Stimulated activated CD8-positive, alpha-beta memory T cell treated with anti-CD3 and anti-CD28 coated beads, Interleukin-7, amount 100 ng/mL, for 1 hour (primary cell): ENCODE measurements at regions not wholly inside any gene's neighbourhood (a gene's known extent, or its start where the extent isn't known, plus 50 kb on each side); places are given as distances from the start of the nearest gene placed in this dataset.

Experiments used
- DNase-seq, 2 donors: peaks; one replicate each; pipeline ENCODE4 v3.0.0-alpha.2; 2020; ENCODE audit warnings: low read depth in 2 of 2

DNA sequence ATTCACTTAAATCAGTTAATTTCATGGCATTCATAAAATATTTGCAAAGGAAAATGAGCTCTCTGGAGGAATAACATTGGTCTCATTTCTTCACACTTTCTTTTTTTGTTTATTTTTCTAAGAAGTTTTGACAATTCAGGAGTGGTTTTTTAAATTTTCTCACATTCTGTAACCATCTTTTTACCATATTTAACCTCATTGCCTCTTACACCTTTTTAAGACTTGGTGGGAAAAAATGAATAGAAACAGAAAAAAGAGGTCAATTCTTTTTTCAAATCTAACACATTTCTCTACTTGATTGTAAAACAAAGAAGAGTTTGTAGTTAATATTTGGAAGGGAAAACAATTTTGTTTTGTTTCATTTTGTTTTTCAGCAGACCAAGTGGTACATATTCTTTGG is 1034.7 kb upstream of the RAG2 start:
- no peak for DNase-seq

DNA sequence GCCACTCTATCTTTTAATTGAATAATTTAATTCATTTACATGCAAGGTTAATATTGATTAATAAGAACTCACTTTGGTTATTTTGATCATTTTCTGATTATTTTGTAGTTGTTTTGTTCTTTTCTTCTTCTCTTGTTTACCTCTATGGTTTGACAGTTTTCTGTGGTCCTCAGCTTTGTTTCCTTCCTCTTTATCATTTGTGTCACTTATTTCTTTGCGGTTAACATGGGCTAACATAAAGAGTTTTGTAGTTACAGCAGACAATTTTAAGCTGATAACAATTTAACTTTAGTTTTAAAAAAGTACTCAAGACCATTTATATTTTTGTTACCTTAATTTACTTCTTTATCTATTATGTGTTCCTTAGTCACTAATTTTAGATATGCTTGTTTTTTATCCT is 1032.8 kb upstream of the RAG2 start:
- no peak for DNase-seq

DNA sequence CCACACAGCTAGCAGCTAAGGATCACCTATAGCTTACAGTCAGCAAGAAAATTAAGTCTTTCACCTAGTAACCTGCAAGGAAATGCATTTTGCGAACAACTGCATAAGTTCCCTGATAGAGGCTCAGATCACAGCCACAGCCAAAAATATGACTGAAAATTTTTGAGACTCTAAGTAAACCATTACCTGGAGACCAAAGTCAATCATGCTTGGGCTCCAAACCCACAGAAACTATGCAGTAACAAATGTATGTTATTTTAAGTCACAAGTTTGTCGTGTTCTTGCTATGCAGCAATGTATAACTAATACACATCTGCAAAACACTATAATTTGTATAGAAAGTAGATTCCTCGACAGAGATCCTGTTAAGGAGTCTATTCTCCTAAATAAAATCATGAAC is 1025.7 kb upstream of the RAG2 start:
- DNase-seq = no peak

DNA sequence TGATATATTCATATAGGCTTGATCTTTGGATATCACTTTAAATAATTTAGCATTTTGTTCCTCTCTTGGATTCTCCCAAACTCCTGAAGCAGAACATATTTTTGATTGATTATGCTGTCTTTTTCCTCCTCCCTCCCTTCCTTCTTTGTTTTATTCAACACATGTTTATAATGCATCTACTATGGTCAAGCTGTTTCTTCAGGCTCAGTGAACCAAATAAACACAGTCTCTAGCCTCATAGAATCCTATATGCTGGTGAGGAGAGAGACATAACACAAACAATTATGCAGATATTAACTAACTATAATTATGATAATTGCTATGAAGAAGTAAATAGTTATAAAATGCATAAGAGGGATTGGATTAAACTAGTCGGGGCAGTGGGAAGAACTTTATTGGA is 1023.6 kb upstream of the RAG2 start:
- no peak for DNase-seq

DNA sequence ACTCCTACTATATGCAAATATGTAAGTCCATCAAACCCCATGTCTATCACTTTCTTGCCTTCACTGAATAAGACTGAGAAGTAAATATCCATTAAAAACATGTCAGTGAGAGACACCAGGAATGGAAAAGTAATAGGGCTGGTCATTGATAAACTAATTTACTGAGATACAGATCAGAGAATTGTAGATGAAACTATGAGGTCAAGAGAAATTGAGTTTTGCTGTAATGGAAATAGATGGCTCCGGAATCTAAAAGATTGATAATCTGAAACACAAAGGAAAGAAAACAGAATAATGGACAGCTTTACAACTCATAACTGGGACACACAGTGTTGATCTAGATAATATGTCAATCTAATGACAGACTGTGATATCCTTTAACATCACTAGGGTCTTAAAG is 1018.3 kb upstream of the RAG2 start:
- DNase-seq = no peak

DNA sequence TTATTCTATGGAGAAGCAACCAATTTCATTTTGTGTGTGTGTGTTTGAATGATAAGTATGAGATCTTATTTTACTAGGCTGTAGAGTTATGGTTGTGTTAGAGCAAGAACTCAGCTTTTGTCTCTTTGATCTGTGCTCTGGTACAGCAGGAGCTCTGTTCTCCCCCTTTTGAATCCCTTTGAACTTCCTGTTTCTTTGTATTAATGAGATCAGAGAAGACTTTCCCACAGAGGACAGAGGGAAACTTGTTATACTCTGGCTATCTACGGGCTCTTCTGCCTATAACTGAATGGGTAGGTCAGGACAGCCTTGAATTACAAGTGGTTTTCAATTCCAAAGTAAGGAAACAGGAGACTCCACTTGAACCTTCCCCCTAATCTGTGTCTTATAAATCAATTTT is 1015.0 kb upstream of the RAG2 start:
- no peak for DNase-seq

DNA sequence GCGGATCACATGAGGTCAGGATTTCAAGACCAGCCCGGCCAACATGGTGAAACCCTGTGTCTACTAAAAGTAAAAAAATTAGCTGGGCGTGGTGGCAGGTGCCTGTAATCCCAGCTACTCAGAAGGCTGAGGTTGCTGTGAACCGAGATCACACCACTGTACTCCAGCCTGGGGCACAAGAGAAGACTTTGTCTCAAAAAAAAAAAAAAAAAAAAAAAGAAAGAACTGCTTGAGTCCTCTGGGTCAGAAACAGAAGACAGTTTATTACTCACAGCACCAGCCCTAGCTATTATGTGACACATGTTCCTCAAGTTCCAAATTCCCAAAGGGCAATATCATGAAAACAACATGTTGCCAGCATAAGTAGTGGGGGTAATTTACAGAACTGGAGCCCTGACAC is 1014.1 kb upstream of the RAG2 start:
- no peak for DNase-seq

DNA sequence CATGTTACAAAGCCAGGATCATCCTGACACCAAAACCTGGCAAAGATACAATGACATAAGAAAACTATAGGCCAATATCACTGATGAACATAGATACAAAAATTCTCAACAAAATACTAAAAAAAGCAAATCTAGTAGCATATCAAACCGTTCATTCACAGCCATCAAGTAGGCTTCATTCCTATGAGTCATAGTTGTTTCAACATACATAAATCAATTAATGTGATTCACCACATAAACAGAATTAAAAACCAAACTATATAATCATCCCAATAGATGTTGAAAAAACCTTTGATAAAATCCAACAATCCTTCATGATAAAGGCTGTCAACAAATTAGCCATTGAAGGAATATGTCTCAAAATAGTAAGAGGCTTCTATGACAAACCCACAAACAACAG is 1007.2 kb upstream of the RAG2 start:
- no peak for DNase-seq

DNA sequence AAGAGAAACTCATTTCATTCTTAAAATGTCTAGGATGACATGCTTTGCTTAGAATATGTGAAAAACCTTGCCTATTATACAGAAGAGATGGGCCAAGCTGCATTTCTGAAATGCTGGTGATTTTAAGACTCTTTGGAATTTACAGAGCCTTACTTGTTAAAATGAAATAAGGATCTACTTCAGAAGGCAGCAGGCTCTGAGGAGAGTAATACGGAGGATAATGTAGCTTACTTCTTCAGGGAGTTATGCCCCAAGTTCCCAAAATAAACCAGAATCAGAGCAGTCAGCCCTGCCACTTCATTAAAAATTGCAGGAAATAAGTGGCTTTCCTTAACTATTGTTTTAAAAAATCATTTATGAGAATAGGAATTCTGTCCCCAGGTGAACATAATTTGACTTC is 1000.3 kb upstream of the RAG2 start:
- DNase-seq = no peak

DNA sequence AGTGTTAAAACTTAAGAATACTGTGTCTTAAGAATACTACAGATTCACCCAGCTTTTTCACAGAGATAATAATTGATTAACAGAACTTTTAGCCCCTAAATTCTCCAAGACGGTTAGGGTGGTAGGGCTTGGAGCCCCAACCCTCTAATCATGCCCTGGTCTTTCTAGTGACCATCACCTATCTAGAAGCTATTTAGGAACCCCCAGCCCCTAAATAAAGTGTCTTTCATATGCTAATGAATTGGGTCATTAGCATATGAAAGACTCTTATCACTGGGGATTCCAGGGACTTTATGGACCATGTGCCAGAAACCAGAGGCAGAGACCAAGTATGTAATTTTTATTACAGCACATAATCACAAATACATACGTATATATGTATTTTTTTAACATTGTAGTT is 999.7 kb upstream of the RAG2 start:
- DNase-seq = no peak

DNA sequence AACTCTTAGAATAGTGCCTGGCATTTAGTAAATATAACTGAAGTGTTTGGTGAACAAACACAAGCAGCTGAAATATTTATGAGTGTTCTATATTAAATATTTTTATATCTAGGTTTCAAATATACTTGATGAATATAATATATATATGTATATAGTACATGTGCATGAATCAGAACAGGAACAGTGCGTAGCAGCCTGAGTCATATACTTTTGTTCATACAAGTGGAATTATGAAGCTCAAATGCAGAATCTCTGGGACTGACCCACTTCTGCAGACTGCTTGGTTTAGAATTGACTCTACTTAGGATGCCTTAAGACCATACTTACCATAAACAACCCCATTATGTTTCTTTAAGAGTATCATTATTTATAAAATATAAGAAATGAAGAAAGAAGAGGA is 997.8 kb upstream of the RAG2 start:
- DNase-seq = no peak

DNA sequence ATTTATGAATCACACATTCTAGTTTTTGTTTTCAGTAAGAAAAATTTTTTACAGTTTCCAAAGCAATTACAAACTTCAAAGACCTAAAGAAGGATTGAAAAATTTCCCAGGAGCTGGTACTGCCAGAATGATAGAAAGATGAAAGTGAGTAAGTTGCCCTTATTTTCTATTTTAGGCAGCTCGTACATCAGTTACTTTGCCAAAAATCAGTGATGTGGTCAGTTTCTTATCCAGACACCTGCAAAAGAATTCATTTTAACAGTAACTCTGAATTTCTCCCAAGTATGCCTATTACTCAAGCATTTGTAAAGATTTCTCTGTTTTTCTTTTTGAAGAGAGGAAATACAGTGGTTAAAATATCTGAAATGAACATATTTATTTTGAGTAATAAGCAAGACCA is 976.3 kb upstream of the RAG2 start:
- no peak for DNase-seq

DNA sequence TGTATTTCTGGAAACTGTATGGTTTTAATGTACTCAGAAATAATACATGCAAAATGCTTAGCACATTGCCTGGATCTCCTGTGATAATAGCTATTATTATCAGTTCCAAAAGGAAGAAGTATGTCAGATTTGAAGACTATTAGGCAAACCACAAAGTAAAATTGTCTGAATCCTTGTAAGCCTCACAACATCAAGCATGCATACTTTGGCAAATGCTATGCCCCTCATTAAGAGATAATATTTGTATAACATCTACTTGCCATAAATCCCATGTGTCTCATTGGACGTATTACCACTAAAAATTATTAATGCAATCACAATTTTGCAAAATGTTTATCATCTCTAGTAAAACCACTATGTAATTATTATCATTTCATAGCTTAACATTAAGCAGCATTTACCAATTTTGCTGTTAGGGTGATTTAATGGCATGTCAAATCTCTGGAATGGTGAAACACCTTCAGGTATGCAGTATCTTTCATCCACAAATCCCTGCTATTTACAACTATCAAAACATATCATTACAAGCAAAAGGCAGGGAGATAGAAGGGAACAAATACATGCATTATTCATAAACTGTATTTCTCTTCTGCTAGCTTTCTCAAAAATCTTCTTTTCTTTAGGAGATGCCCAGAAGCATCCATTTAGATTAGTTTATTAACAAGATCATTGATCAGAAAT is 974.6 kb upstream of the RAG2 start:
- DNase-seq = no peak

DNA sequence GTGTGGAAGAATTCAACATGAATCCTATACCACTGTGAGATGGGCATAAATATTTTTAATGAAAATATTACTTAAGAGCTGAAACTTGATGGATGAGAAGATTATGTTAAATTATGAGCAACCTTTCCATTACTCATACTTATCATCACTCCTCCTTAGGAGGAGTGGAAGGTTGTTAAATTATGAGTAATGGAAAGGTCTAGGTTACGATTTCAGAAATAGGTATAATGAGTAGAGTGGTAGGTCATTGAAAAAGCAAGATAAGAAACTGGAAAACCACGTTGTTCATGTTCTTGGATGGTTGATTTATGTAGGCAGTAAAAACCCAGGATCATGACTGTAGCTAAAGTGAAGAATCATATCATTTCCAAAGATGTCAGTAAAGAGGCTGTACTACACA is 973.2 kb upstream of the RAG2 start:
- no peak for DNase-seq

DNA sequence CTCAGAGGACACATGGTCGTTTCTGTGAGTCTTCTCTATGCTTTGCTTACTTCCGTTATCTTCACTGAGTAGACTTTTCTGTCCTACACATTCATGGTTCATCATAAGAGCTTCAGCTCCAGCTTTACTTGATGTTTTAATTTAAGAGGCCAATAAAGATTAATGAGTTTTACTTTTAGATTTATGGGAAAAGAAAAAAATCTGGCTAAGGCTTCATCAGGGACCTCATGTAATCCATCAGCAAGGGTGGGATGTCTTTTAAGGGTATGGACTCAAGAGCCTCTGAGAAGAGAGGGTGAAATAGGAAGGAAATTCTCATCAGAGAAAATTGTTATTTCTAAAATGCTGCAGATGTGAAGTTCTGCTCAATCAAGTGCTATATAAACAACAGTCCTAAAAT is 963.0 kb upstream of the RAG2 start:
- no peak for DNase-seq

DNA sequence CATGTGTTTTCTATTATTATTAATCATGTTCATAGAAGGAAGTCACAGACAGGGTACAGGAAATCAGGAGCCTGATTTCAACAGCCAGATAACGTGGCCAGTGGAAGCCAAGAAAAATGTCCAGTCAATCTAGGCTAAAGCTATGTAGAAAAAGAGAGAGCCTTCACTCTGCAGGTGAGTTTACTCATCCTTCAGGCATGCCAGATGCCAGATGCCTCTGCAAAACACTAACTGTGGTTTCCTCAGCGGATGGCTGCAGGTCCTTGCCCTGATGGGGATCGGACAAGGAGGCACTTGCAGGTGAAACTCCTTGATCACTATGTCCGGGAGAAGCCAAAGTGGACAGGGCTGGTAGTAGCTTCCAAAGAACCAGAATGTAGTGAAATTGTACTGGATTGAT is 962.3 kb upstream of the RAG2 start:
- DNase-seq = no peak

DNA sequence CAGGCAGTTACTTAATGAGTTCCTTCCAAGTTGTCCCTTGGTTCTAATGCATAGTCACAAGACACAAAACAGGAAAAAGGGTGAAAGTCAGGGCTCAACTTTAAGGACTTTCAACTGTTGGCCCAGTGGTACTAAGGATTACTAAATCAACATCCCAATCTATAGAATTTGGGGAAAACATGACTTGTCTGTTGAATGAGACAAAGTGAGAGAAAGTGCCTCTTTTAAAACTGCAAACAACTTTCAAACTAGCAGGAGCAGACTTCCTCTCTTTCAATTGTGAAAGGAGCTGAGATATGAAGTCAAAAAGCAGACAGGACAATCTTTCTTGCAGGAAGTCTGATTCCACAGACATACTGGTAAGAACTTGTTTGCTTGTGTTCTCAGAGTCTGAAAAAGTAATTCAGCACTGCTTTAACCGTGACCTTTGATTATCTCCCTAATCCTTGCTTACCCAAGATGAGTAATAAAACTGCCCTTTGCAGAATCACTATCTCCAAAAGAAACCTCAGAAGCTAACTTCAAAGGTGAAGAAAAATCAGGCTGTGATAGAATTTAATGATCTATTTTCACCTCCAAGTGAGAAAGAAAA is 960.7 kb upstream of the RAG2 start:
- no peak for DNase-seq

DNA sequence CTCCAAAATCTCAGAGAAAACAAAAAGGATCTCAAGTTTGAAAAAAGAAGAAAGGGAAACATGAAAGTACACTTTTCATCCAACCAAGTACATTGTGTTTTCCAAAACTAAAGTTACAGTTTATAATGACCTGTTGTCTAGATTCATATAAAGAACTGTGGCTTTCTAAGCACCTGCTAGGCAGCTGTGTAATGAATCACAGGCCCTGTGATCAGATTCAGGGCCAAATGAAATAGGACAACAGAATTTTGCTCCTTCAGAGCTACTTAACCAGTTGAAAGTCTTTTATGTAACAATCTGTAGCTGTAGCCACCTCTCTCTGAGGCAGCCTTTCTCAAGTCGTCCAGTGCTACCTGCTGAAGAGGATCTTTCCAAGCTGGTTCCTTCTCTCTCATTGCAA is 960.0 kb upstream of the RAG2 start:
- no peak for DNase-seq

DNA sequence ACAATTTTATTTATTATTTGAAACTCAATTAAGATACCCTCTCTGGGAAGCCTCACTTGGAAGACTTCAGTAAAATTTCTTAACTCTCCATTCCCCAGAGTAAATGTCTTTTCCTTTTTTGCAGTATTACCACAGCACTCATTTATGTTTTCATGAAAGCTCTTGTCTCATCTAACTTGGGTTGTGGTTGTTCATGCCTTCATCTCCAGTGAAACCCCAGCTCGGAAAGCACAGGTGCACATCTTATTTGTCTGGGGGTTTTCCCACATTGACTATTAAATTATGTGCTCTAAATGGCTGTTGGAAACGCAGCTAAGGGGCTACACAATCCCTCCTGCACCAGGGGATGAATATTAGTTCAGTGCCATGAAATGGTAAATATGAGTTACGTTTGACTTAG is 954.2 kb upstream of the RAG2 start:
- no peak for DNase-seq

DNA sequence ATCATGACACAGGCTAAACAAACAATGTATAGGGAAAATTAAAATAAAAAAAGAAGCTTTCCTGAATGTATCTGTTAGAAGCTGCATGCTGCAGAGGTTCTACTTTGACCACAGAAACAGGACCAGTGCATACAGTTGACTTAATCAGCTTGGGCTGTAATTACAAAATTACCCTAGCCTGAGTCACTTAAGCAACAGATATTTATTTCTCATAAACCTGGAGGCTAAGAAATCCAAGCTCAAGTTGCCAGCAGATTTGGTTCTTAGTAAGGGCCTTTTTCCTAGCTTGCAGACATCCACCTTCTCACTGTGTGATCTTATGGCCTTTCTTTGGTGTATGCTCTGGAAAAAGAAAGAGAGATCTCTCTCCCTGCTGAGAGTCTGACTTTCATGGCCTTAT is 946.5 kb upstream of the RAG2 start:
- DNase-seq = no peak

DNA sequence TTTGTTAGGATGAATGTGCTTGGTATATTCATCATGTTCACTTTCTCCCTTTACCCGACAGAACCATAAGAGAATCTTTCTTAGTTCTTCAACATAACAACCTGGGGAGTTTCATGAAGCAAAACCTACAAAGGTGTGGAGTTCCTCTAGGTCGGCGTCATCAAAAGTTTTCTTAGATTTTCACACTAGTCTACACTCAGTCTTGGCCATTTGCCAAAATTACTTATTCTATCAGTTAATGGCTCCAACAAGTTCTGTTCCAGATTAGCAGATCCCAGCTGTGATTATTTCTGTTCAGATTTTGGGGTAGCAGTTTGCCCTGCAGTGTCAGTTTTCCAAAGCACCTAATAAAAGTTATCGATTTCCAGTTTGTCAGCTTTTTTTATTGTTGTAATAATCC is 935.8 kb upstream of the RAG2 start:
- DNase-seq = no peak

DNA sequence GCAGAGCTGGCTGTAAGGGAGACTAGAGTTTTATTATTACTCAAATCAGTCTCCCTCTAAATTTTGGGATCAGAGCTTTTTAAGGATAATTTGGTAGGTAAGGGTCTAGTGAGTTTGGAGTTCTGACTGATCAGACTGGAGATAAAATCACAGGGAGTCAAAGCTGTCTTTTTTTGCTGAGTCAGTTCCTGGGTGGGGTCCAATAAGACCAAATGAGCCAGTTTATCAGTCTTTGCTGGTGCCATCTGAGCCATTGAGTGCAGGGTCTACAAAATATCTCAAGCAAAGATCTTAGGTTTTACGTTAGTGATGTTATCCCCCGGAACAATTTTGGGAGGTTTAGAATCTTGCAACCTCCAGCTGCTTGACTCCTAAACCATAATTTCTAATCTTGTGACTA is 935.1 kb upstream of the RAG2 start:
- DNase-seq = no peak

DNA sequence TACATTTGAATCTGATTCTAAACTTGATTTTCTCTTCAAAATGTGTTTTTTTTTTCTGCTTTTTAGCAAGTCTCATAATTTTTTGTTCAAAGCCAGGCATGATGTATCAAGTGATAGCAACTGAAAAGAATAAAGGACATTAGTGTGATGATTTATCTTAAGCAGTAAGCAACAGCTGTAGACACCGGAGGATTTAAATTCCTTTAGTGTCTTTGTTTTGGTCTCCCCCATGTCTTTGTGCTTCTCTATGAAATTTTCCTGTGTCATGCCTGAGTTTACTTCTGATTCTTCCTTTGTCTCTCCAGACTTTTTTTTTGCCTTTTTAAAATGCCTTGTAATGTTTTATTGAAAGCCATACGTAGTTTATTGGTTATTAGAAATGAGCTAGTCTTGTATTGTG is 934.2 kb upstream of the RAG2 start:
- no peak for DNase-seq

DNA sequence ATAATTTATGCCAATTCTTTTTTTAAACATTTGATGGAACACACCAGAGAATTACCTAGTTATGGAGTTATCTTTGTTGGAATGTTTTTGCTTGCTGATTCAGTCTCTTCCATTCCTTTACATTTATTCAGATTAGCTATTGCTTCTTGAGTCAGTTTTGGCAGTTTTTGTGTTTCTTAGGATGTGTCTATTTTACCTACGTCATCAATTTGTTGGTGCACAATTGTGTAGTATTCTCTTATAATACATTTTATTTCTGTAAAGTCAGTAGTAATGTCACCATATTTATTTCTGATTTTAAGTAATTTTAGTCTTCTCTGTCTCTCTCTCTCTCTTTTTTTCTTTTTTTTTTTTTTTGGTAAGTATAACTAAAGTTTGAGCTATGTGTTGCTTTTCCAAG is 929.5 kb upstream of the RAG2 start:
- DNase-seq = no peak
